Astrocyte (in vitro differentiated cells and primary cell): ENCODE measurements at regions not wholly inside any gene's neighbourhood (a gene's known extent, or its start where the extent isn't known, plus 50 kb on each side); places are given as distances from the start of the nearest gene placed in this dataset.

Experiments
- DNase-seq: peaks from one replicate; pipeline ENCODE4 v3.0.0-alpha.2; 2010; ENCODE audit warnings: low read depth
- FAIRE-seq: peaks from 2 replicates; lab custom pipeline; 2011; peaks lifted over from hg19 to GRCh38; lab: Jason Lieb, UNC
- H2AFZ ChIP-seq: 2 replicates; pipeline ENCODE4 v1.6.0; 2012; ENCODE audit warnings: low read depth, low read length, inconsistent platforms
- H3K27ac ChIP-seq: 2 replicates; pipeline ENCODE4 v1.5.1; 2011; ENCODE audit warnings: low read depth, low read length, inconsistent platforms
- H3K27me3 ChIP-seq: 2 replicates; pipeline ENCODE4 v1.6.0; 2011; ENCODE audit warnings: low read length, inconsistent platforms; ENCODE audit not compliant: insufficient read depth
- H3K36me3 ChIP-seq: 2 replicates; pipeline ENCODE4 v1.5.1; 2011; ENCODE audit warnings: low read length, inconsistent platforms; ENCODE audit not compliant: insufficient read depth
- H3K4me1 ChIP-seq: 2 replicates; pipeline ENCODE4 v1.5.1; 2011; ENCODE audit warnings: low read length, inconsistent platforms; ENCODE audit not compliant: insufficient read depth
- H3K4me2 ChIP-seq: 2 replicates; pipeline ENCODE4 v1.6.0; 2012; ENCODE audit warnings: low read length, inconsistent platforms
- H3K4me3 ChIP-seq: 2 replicates; pipeline ENCODE4 v1.5.1; 2011; ENCODE audit warnings: low read depth, mild to moderate bottlenecking, low read length, inconsistent platforms; ENCODE audit not compliant: insufficient read depth
- H3K79me2 ChIP-seq: 2 replicates; pipeline ENCODE4 v1.6.0; 2012; ENCODE audit warnings: mild to moderate bottlenecking, low read length, inconsistent platforms; ENCODE audit not compliant: insufficient read depth
- H3K9ac ChIP-seq: 2 replicates; pipeline ENCODE4 v1.6.0; 2012; ENCODE audit warnings: mild to moderate bottlenecking, low read length, inconsistent platforms
- H3K9me3 ChIP-seq: 2 replicates; pipeline ENCODE4 v1.5.1; 2012; ENCODE audit warnings: low read depth, mild to moderate bottlenecking, low read length, inconsistent platforms; ENCODE audit not compliant: insufficient read depth
- H4K20me1 ChIP-seq: 2 replicates; pipeline ENCODE4 v1.6.0; 2012; ENCODE audit warnings: low read length, inconsistent platforms; ENCODE audit not compliant: insufficient read depth
- H3K27ac Mint-ChIP-seq: one replicate; pipeline ENCODE4 v1.8.0; 2021; ENCODE audit warnings: mild to moderate bottlenecking, mixed read lengths; ENCODE audit not compliant: unreplicated experiment
- H3K27me3 Mint-ChIP-seq: one replicate; pipeline ENCODE4 v1.8.0; 2021; ENCODE audit warnings: low read depth, mixed read lengths; ENCODE audit not compliant: unreplicated experiment
- H3K36me3 Mint-ChIP-seq: one replicate; pipeline ENCODE4 v1.8.0; 2021; ENCODE audit warnings: low read depth, mixed read lengths; ENCODE audit not compliant: unreplicated experiment
- H3K4me1 Mint-ChIP-seq: one replicate; pipeline ENCODE4 v1.8.0; 2021; ENCODE audit warnings: low read depth, mixed read lengths; ENCODE audit not compliant: unreplicated experiment
- H3K4me3 Mint-ChIP-seq: one replicate; pipeline ENCODE4 v1.8.0; 2021; ENCODE audit warnings: mild to moderate bottlenecking, moderate library complexity, mixed read lengths; ENCODE audit not compliant: unreplicated experiment
- H3K9me3 Mint-ChIP-seq: one replicate; pipeline ENCODE4 v1.8.0; 2021; ENCODE audit warnings: mild to moderate bottlenecking, mixed read lengths; ENCODE audit not compliant: unreplicated experiment
- EZH2 ChIP-seq: IDR thresholded peaks from 2 replicates; pipeline ENCODE4 v1.6.1; 2012; ENCODE audit warnings: mild to moderate bottlenecking, low read length, inconsistent platforms; ENCODE audit not compliant: insufficient read depth
- TF ChIP-seq, protein P1 (sequence below): IDR thresholded peaks from 2 replicates; pipeline ENCODE4 v1.5.1; 2011; ENCODE audit warnings: low read depth, mild to moderate bottlenecking, inconsistent platforms, low read length, moderate library complexity; ENCODE audit not compliant: insufficient read depth

DNA sequence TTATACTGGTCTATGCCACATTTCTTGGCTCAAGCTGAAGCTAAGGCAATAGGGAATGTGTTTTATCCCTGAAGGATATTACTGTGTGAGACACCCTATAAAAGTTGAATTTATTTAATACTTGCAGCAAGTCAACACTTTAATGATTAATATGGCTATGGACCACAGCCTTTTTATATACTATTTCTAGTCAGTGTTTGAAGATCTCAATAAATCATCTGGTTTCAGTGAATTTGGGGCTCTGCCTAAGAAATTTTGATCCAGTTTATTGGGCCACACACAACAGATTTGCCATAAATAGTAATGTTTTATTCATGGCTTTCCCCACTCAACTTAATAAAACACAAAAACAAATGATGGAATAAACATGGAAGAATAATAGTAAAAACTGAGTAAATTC is 698.3 kb downstream of the ADGRL2 start:
- Histone ChIP-seq H3K79me2 (no peaks in the 10 kb centered on the region), H3K9me3 (no peaks in the 10 kb centered on the region), H3K36me3 (no peaks in the 10 kb centered on the region), H4K20me1 (no peaks in the 10 kb centered on the region), H3K4me3 (no peak overlapping the region), H3K4me2 (no peak overlapping the region), H3K9ac (no peak overlapping the region), H2AFZ (no peak overlapping the region), H3K27ac (no peak overlapping the region), H3K4me1 (no peaks in the 10 kb centered on the region), H3K27me3 (no peaks in the 10 kb centered on the region)
- no peaks in the 10 kb centered on the region for H3K27me3 Mint-ChIP-seq
- H3K27ac Mint-ChIP-seq: no peak overlapping the region
- H3K4me1 Mint-ChIP-seq: no peaks in the 10 kb centered on the region
- H3K36me3 Mint-ChIP-seq: peaks cover 2% of the 10 kb centered on the region
- DNase-seq: no peak
- no peak for FAIRE-seq
- no peak overlapping the region for H3K4me3 Mint-ChIP-seq
- H3K9me3 Mint-ChIP-seq: peaks cover 14% of the 10 kb centered on the region
- TF ChIP-seq, protein P1, sequence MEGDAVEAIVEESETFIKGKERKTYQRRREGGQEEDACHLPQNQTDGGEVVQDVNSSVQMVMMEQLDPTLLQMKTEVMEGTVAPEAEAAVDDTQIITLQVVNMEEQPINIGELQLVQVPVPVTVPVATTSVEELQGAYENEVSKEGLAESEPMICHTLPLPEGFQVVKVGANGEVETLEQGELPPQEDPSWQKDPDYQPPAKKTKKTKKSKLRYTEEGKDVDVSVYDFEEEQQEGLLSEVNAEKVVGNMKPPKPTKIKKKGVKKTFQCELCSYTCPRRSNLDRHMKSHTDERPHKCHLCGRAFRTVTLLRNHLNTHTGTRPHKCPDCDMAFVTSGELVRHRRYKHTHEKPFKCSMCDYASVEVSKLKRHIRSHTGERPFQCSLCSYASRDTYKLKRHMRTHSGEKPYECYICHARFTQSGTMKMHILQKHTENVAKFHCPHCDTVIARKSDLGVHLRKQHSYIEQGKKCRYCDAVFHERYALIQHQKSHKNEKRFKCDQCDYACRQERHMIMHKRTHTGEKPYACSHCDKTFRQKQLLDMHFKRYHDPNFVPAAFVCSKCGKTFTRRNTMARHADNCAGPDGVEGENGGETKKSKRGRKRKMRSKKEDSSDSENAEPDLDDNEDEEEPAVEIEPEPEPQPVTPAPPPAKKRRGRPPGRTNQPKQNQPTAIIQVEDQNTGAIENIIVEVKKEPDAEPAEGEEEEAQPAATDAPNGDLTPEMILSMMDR: no peak
- no peak for TF ChIP-seq EZH2

DNA sequence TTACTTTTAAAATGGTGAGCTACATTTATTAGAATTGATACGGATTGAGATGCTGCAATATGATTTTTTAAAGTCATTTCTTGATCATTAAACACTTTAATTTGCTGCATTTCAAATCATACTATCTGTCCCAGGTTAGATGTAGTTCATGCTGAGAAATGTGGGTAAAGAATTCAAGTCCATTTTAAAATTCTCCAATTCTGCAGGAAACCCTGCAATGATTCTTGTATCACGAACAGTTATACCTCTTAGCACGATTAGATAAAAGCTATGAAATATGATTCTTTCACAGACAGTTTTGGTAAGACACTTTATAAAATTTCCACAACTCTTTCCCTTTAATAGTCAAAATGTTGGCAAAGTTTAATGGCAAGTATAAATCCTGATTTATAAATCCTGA is 693.4 kb downstream of the ADGRL2 start:
- Histone ChIP-seq H3K27me3 (no peaks in the 10 kb centered on the region), H3K9ac (no peak overlapping the region), H3K79me2 (no peaks in the 10 kb centered on the region), H4K20me1 (no peaks in the 10 kb centered on the region), H2AFZ (no peak overlapping the region), H3K9me3 (no peaks in the 10 kb centered on the region), H3K4me2 (no peak overlapping the region), H3K36me3 (no peaks in the 10 kb centered on the region), H3K4me1 (no peaks in the 10 kb centered on the region), H3K27ac (no peak overlapping the region), H3K4me3 (no peak overlapping the region)
- Mint-ChIP-seq H3K27ac (no peak overlapping the region), H3K4me1 (no peaks in the 10 kb centered on the region), H3K4me3 (no peak overlapping the region), H3K27me3 (no peaks in the 10 kb centered on the region), H3K36me3 (peaks cover 2% of the 10 kb centered on the region), H3K9me3 (peaks cover 14% of the 10 kb centered on the region)
- FAIRE-seq (no peak), DNase-seq (no peak)
- TF ChIP-seq, protein P1: no peak

- Histone ChIP-seq H3K9ac (no peak overlapping the region), H2AFZ (no peak overlapping the region), H3K4me3 (no peak overlapping the region), H3K4me1 (no peaks in the 10 kb centered on the region), H3K27me3 (no peaks in the 10 kb centered on the region), H3K79me2 (no peaks in the 10 kb centered on the region), H3K4me2 (no peak overlapping the region), H3K9me3 (no peaks in the 10 kb centered on the region), H3K36me3 (no peaks in the 10 kb centered on the region), H4K20me1 (no peaks in the 10 kb centered on the region), H3K27ac (no peak overlapping the region)
- Mint-ChIP-seq H3K27me3 (no peaks in the 10 kb centered on the region), H3K36me3 (peaks cover 2% of the 10 kb centered on the region), H3K4me3 (no peak overlapping the region), H3K4me1 (no peaks in the 10 kb centered on the region), H3K9me3 (peaks cover 13% of the 10 kb centered on the region), H3K27ac (no peak overlapping the region)
- DNase-seq: no peak
- no peak for FAIRE-seq
- TF ChIP-seq, protein P1: no peak
- TF ChIP-seq EZH2: no peak
Measured at GRCh38 chr1:82492159-82492558, 691.4 kb downstream of the ADGRL2 start.
